PC-3 (cell line): ENCODE measurements at regions not wholly inside any gene's neighbourhood (a gene's known extent, or its start where the extent isn't known, plus 50 kb on each side); places are given as distances from the start of the nearest gene placed in this dataset.

Experiments used
- EZH2 ChIP-seq: fragments of 300-600 bp; sonication (generic); IDR thresholded peaks from one replicate; pipeline ENCODE4 v1.6.1; 2017; ENCODE audit warnings: antibody characterized with exemption, mild to moderate bottlenecking, low read length; ENCODE audit not compliant: unreplicated experiment
- EZH2phosphoT487 ChIP-seq: fragments of 300-600 bp; sonication (generic); IDR thresholded peaks from 2 replicates; pipeline ENCODE4 v1.6.1; 2018; ENCODE audit warnings: mild to moderate bottlenecking, antibody characterized with exemption, low read length, borderline replicate concordance
- TF ChIP-seq, protein P1 (sequence below): fragments of 300-600 bp; sonication (generic); conservative IDR thresholded peaks from 2 replicates; pipeline ENCODE4 v1.5.1; 2017; ENCODE audit warnings: antibody characterized with exemption, low read depth, mild to moderate bottlenecking, low read length

DNA sequence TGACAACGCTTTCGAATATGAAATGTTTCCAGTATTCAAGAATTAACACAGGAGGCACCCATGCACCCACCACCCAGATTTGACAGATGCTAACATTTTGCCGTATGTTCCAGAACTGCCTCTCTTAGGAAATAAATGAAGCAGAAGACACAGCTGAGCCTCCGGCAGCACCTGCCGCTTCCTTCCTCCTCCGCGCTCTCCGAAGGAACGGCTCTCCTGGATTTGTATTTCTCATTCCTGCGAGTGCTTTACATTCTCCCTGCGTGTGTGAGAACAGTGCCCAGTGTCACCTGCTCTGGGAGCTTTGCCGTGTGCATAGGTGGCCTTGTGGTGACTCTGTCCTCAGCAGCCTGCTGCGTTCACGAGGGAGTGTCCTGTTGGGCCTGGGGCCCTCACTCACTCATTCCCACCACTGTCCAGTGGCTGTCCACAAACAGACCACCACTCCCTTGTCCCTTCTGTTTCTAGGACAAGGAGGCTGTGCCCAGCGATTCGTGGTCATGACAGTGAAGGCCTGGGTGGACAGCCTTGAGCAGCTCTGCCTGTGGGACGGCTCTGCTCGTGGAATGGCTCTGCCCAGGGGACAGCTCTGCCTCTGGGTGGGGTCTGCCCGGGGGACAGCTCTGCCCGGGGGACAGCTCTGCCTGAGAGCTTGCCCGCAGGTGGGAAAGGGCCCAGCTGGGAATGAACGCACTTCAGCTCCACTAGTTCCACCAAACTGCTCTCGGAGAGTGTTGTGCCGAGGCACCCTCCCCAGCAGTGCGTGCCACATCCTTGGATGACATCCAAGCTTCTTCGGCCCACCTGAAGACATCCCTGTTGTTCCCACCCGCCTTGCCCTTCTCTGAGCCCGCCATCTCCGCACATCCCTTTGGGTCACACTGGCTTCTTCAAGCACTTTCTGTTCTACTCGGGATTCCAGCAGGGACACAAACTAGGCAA lies 170.5 kb upstream of the PPP1R26 start:
- TF ChIP-seq, protein P1, sequence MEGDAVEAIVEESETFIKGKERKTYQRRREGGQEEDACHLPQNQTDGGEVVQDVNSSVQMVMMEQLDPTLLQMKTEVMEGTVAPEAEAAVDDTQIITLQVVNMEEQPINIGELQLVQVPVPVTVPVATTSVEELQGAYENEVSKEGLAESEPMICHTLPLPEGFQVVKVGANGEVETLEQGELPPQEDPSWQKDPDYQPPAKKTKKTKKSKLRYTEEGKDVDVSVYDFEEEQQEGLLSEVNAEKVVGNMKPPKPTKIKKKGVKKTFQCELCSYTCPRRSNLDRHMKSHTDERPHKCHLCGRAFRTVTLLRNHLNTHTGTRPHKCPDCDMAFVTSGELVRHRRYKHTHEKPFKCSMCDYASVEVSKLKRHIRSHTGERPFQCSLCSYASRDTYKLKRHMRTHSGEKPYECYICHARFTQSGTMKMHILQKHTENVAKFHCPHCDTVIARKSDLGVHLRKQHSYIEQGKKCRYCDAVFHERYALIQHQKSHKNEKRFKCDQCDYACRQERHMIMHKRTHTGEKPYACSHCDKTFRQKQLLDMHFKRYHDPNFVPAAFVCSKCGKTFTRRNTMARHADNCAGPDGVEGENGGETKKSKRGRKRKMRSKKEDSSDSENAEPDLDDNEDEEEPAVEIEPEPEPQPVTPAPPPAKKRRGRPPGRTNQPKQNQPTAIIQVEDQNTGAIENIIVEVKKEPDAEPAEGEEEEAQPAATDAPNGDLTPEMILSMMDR = no peak
- TF ChIP-seq EZH2 (no peak), EZH2phosphoT487 (no peak)
